Daoy (cell line): ENCODE measurements at regions not wholly inside any gene's neighbourhood (a gene's known extent, or its start where the extent isn't known, plus 50 kb on each side); places are given as distances from the start of the nearest gene placed in this dataset.

Experiments used
- DNase-seq: peaks from one replicate; pipeline ENCODE4 v3.0.0-alpha.2; 2015; ENCODE audit warnings: low read depth

GRCh38 chr5:40389591-40389990 is 290.1 kb upstream of the PTGER4 start:
- DNase-seq = no peak

- peak; percentile 56 for DNase-seq
Observed at GRCh38 chr5:40386289-40386688, 293.4 kb upstream of the PTGER4 start.

- peak; percentile 84 for DNase-seq
Observed at GRCh38 chr5:40385544-40385943, 294.2 kb upstream of the PTGER4 start.

- no peak for DNase-seq
Observed at GRCh38 chr5:40384782-40385390, 294.8 kb upstream of the PTGER4 start.

- DNase-seq = peak; percentile 64
Observed at GRCh38 chr5:40383749-40384651, 295.7 kb upstream of the PTGER4 start.

- DNase-seq = peak; percentile 29
Observed at GRCh38 chr5:40381676-40382363, 297.9 kb upstream of the PTGER4 start.

- no peak for DNase-seq
Observed at GRCh38 chr5:40381016-40381415, 298.7 kb upstream of the PTGER4 start.

- DNase-seq = peak; percentile 46
Observed at GRCh38 chr5:40378396-40379177, 301.1 kb upstream of the PTGER4 start.

GRCh38 chr5:40376566-40376965 is 303.1 kb upstream of the PTGER4 start:
- no peak for DNase-seq

GRCh38 chr5:40374853-40375252 is 304.9 kb upstream of the PTGER4 start:
- DNase-seq = no peak

GRCh38 chr5:40368200-40368599 is 311.5 kb upstream of the PTGER4 start:
- DNase-seq = no peak

GRCh38 chr5:40367255-40367654 is 312.5 kb upstream of the PTGER4 start:
- no peak for DNase-seq

- DNase-seq = no peak
Observed at GRCh38 chr5:40365342-40366330, 314.1 kb upstream of the PTGER4 start.

- no peak for DNase-seq
Observed at GRCh38 chr5:40364441-40364840, 315.3 kb upstream of the PTGER4 start.

- no peak for DNase-seq
Observed at GRCh38 chr5:40361378-40361777, 318.3 kb upstream of the PTGER4 start.

GRCh38 chr5:40360685-40361084 is 319.0 kb upstream of the PTGER4 start:
- no peak for DNase-seq

- no peak for DNase-seq
Observed at GRCh38 chr5:40359832-40360231, 319.9 kb upstream of the PTGER4 start.

GRCh38 chr5:40359093-40359492 is 320.6 kb upstream of the PTGER4 start:
- DNase-seq = no peak

- no peak for DNase-seq
Observed at GRCh38 chr5:40356248-40356647, 323.5 kb upstream of the PTGER4 start.

- DNase-seq = no peak
Observed at GRCh38 chr5:40355846-40356245, 323.9 kb upstream of the PTGER4 start.

- DNase-seq = no peak
Observed at GRCh38 chr5:40355181-40355580, 324.5 kb upstream of the PTGER4 start.
